ENCODE measurements at regions not wholly inside any gene's neighbourhood (a gene's known extent, or its start where the extent isn't known, plus 50 kb on each side); places are given as distances from the start of the nearest gene placed in this dataset.

- TF ChIP-seq CTCF (IDR thresholded peaks at IDR 0.05), result no peak
- no peak for TF ChIP-seq POLR2A (IDR thresholded peaks at IDR 0.05; ENCODE audit: low read depth)
- no peak for TF ChIP-seq POLR2AphosphoS5 (IDR thresholded peaks at IDR 0.05)
- no peak for TF ChIP-seq EP300 (IDR thresholded peaks at IDR 0.05)
Observed at GRCh38 chr14:43877351-43877960, 629.6 kb downstream of the FSCB start.
